ENCODE measurements at regions not wholly inside any gene's neighbourhood (a gene's known extent, or its start where the extent isn't known, plus 50 kb on each side); places are given as distances from the start of the nearest gene placed in this dataset.

GRCh38 chr2:39515897-39516346 is 78.8 kb upstream of the MAP4K3 start:
- Histone ChIP-seq H3K23ac (ENCODE audit: low read depth, low read length, poor library complexity) (no peak overlapping the region), H3K4me2 (ENCODE audit: insufficient read depth, low read length, poor library complexity, severe bottlenecking) (no peak overlapping the region), H2BK5ac (ENCODE audit: low read length) (no peak overlapping the region), H3K14ac (ENCODE audit: low read length) (no peak overlapping the region), H3K27ac (replicated peaks; ENCODE audit: low read length) (no peak overlapping the region), H3K4me3 (ENCODE audit: low read length in 2 of 2) (no peak overlapping the region), H3K18ac (ENCODE audit: low read length) (no peak overlapping the region), H3K27me3 (ENCODE audit: control insufficient read depth in 3 of 3, insufficient read depth in 3 of 3, low read depth in 1 of 3, low read length in 3 of 3) (no peaks in the 10 kb centered on the region), H4K8ac (ENCODE audit: low read depth, low read length) (no peak overlapping the region), H4K91ac (ENCODE audit: low read depth, low read length, poor library complexity) (no peak overlapping the region), H2BK12ac (ENCODE audit: low read length) (no peak overlapping the region), H3K4me1 (ENCODE audit: control insufficient read depth in 2 of 2, insufficient read depth in 1 of 2, low read depth in 1 of 2, low read length in 2 of 2) (peaks cover 23 to 59% of the 10 kb centered on the region in 2 donors), H2BK15ac (ENCODE audit: low read length) (no peak overlapping the region), H2AFZ (ENCODE audit: low read length) (peak overlapping the region; percentile 66), H3K9me3 (replicated peaks in 1 of 2; ENCODE audit: control insufficient read depth in 2 of 2, insufficient read depth in 1 of 2, low read depth in 1 of 2, low read length in 2 of 2) (peaks cover 0 to 19% of the 10 kb centered on the region in 2 donors), H3K9ac (ENCODE audit: low read depth, low read length, poor library complexity) (no peak overlapping the region), H3K4ac (ENCODE audit: low read length) (no peak overlapping the region), H3K79me1 (ENCODE audit: low read depth, low read length) (no peaks in the 10 kb centered on the region), H2BK120ac (ENCODE audit: low read depth, low read length) (no peak overlapping the region), H2AK5ac (ENCODE audit: low read depth, low read length) (no peak overlapping the region), H3K36me3 (replicated peaks in 1 of 2; ENCODE audit: control insufficient read depth in 2 of 2, insufficient read depth in 2 of 2, low read length in 2 of 2) (peaks cover 0 to 7% of the 10 kb centered on the region in 2 donors)
- WGBS, 2 donors (ENCODE audit: extremely low coverage in 2 of 2, insufficient read length in 2 of 2, insufficient replicate concordance in 1 of 2), result no CpG with 5 or more reads among the region's 6 CpGs
- DNase-seq (ENCODE audit: low spot score), result no peak

DNA sequence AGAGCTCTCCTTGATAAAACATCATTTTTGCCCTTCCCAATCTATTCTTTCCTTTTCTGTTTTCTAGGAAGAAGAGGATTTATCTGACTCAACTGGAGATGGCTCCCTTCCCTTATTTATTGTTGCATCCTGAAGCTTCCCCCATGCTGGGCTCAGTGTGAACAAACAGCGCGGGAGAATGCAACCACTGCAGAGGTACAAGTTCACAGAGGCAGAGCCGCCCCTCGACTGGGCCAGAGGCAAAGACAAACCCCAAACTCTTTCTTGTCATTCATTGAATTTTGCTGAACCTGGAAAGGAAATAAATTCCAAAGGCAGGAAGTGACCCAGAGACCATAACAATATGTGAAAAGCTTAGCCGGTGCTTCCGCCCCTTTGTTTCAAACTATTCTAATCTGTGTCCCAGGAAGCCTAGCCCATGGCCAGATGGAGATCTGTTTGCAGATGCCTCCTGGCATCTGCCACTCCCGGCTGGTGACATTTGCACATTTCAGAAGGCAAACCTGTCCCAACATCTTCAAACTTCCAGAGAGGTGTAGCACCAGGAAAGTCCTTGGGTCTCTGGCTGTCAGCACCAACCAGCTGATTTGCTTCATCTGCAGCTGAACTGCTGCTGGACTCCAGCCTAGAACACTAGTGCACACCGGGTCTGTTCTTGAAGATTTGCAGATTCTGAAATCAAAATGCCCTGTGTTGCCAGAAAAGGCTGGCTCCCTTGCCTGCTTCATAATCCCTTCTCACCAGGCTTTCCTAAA is 79.4 kb upstream of the MAP4K3 start:
- H2AK5ac ChIP-seq (ENCODE audit: low read depth, low read length), result no peak overlapping the region
- no peaks in the 10 kb centered on the region for H3K27me3 ChIP-seq (ENCODE audit: control insufficient read depth in 3 of 3, insufficient read depth in 3 of 3, low read depth in 1 of 3, low read length in 3 of 3)
- peaks cover 2 to 25% of the 10 kb centered on the region in 2 donors for H3K9me3 ChIP-seq (replicated peaks in 1 of 2; ENCODE audit: control insufficient read depth in 2 of 2, insufficient read depth in 1 of 2, low read depth in 1 of 2, low read length in 2 of 2)
- no peak overlapping the region for H3K4me2 ChIP-seq (ENCODE audit: insufficient read depth, low read length, poor library complexity, severe bottlenecking)
- H3K79me1 ChIP-seq (ENCODE audit: low read depth, low read length), result no peaks in the 10 kb centered on the region
- H3K14ac ChIP-seq (ENCODE audit: low read length), result no peak overlapping the region
- no peak overlapping the region for H3K9ac ChIP-seq (ENCODE audit: low read depth, low read length, poor library complexity)
- H2BK12ac ChIP-seq (ENCODE audit: low read length), result no peak overlapping the region
- H2BK15ac ChIP-seq (ENCODE audit: low read length), result no peak overlapping the region
- peak overlapping the region; percentile 66 for H2AFZ ChIP-seq (ENCODE audit: low read length)
- no peak overlapping the region for H4K8ac ChIP-seq (ENCODE audit: low read depth, low read length)
- H3K4me1 ChIP-seq (ENCODE audit: control insufficient read depth in 2 of 2, insufficient read depth in 1 of 2, low read depth in 1 of 2, low read length in 2 of 2), result peaks cover 20 to 53% of the 10 kb centered on the region in 2 donors
- H3K27ac ChIP-seq (replicated peaks; ENCODE audit: low read length), result no peak overlapping the region
- DNase-seq (ENCODE audit: low spot score), result no peak
- H2BK120ac ChIP-seq (ENCODE audit: low read depth, low read length), result no peak overlapping the region
- no peak overlapping the region for H3K23ac ChIP-seq (ENCODE audit: low read depth, low read length, poor library complexity)
- H2BK5ac ChIP-seq (ENCODE audit: low read length), result no peak overlapping the region
- WGBS, 2 donors (ENCODE audit: extremely low coverage in 2 of 2, insufficient read length in 2 of 2, insufficient replicate concordance in 1 of 2), result no CpG with 5 or more reads among the region's 8 CpGs
- H3K4me3 ChIP-seq (ENCODE audit: low read length in 2 of 2), result no peak overlapping the region
- no peak overlapping the region for H3K18ac ChIP-seq (ENCODE audit: low read length)
- no peak overlapping the region for H3K4ac ChIP-seq (ENCODE audit: low read length)
- peaks cover 0 to 7% of the 10 kb centered on the region in 2 donors for H3K36me3 ChIP-seq (replicated peaks in 1 of 2; ENCODE audit: control insufficient read depth in 2 of 2, insufficient read depth in 2 of 2, low read length in 2 of 2)
- no peak overlapping the region for H4K91ac ChIP-seq (ENCODE audit: low read depth, low read length, poor library complexity)

- peak overlapping the region; percentile 66 for H2AFZ ChIP-seq (ENCODE audit: low read length)
- no peak overlapping the region for H2BK15ac ChIP-seq (ENCODE audit: low read length)
- no peak overlapping the region for H3K27ac ChIP-seq (replicated peaks; ENCODE audit: low read length)
- no peak overlapping the region for H3K23ac ChIP-seq (ENCODE audit: low read depth, low read length, poor library complexity)
- H3K4me2 ChIP-seq (ENCODE audit: insufficient read depth, low read length, poor library complexity, severe bottlenecking), result no peak overlapping the region
- H2AK5ac ChIP-seq (ENCODE audit: low read depth, low read length), result no peak overlapping the region
- no peak overlapping the region for H4K91ac ChIP-seq (ENCODE audit: low read depth, low read length, poor library complexity)
- DNase-seq (ENCODE audit: low spot score), result no peak
- H2BK120ac ChIP-seq (ENCODE audit: low read depth, low read length), result no peak overlapping the region
- no peak overlapping the region for H2BK5ac ChIP-seq (ENCODE audit: low read length)
- peaks cover 0 to 7% of the 10 kb centered on the region in 2 donors for H3K36me3 ChIP-seq (replicated peaks in 1 of 2; ENCODE audit: control insufficient read depth in 2 of 2, insufficient read depth in 2 of 2, low read length in 2 of 2)
- H2BK12ac ChIP-seq (ENCODE audit: low read length), result no peak overlapping the region
- no peak overlapping the region for H4K8ac ChIP-seq (ENCODE audit: low read depth, low read length)
- no peak overlapping the region for H3K14ac ChIP-seq (ENCODE audit: low read length)
- H3K4me1 ChIP-seq (ENCODE audit: control insufficient read depth in 2 of 2, insufficient read depth in 1 of 2, low read depth in 1 of 2, low read length in 2 of 2), result peaks cover 17 to 49% of the 10 kb centered on the region in 2 donors
- no peaks in the 10 kb centered on the region for H3K79me1 ChIP-seq (ENCODE audit: low read depth, low read length)
- H3K9ac ChIP-seq (ENCODE audit: low read depth, low read length, poor library complexity), result no peak overlapping the region
- no peak overlapping the region for H3K4me3 ChIP-seq (ENCODE audit: low read length in 2 of 2)
- no peak overlapping the region for H3K4ac ChIP-seq (ENCODE audit: low read length)
- H3K9me3 ChIP-seq (replicated peaks in 1 of 2; ENCODE audit: control insufficient read depth in 2 of 2, insufficient read depth in 1 of 2, low read depth in 1 of 2, low read length in 2 of 2), result peaks cover 5 to 30% of the 10 kb centered on the region in 2 donors
- no peak overlapping the region for H3K18ac ChIP-seq (ENCODE audit: low read length)
- no peaks in the 10 kb centered on the region for H3K27me3 ChIP-seq (ENCODE audit: control insufficient read depth in 3 of 3, insufficient read depth in 3 of 3, low read depth in 1 of 3, low read length in 3 of 3)
- WGBS, 2 donors (ENCODE audit: extremely low coverage in 2 of 2, insufficient read length in 2 of 2, insufficient replicate concordance in 1 of 2), result no CpG with 5 or more reads among the region's 2 CpGs
These were observed 80.0 kb upstream of the MAP4K3 start for GRCh38 chr2:39517102-39517436.

DNA sequence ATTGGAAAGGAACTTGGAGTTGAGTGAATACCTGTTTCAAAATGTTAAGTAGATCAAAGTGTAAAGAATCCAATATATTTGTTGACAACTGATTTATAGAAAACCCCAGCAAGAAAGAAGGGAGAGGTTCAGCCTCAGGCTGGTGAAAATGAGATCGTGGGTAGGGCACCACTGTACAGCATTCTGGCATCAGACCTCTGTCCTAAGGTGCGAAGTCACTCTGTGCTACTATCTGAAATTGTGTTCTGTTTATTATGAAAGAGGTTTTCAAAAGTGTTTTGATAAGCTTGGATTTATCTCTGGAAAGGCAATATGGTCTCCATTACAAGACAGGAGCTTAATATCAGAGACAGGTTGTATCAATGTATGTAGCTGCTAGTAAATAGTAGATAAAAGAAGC is 80.5 kb upstream of the MAP4K3 start:
- H2AFZ ChIP-seq (ENCODE audit: low read length), result no peak overlapping the region
- WGBS, 2 donors (ENCODE audit: extremely low coverage in 2 of 2, insufficient read length in 2 of 2, insufficient replicate concordance in 1 of 2), result no CpG with 5 or more reads among the region's 2 CpGs
- H3K4me3 ChIP-seq (ENCODE audit: low read length in 2 of 2), result no peak overlapping the region

More for the DNA sequence above, 80.5 kb upstream of the MAP4K3 start:
- no peak overlapping the region for H2BK15ac ChIP-seq (ENCODE audit: low read length)
- H4K91ac ChIP-seq (ENCODE audit: low read depth, low read length, poor library complexity), result no peak overlapping the region
- H4K8ac ChIP-seq (ENCODE audit: low read depth, low read length), result no peak overlapping the region
- no peak overlapping the region for H2BK120ac ChIP-seq (ENCODE audit: low read depth, low read length)
- no peak overlapping the region for H3K27ac ChIP-seq (replicated peaks; ENCODE audit: low read length)
- no peak overlapping the region for H3K18ac ChIP-seq (ENCODE audit: low read length)
- no peak overlapping the region for H2BK5ac ChIP-seq (ENCODE audit: low read length)
- no peak overlapping the region for H2AK5ac ChIP-seq (ENCODE audit: low read depth, low read length)
- peaks cover 12 to 45% of the 10 kb centered on the region in 2 donors for H3K4me1 ChIP-seq (ENCODE audit: control insufficient read depth in 2 of 2, insufficient read depth in 1 of 2, low read depth in 1 of 2, low read length in 2 of 2)
- no peak overlapping the region for H3K4ac ChIP-seq (ENCODE audit: low read length)
- no peak overlapping the region for H3K14ac ChIP-seq (ENCODE audit: low read length)
- H3K36me3 ChIP-seq (replicated peaks in 1 of 2; ENCODE audit: control insufficient read depth in 2 of 2, insufficient read depth in 2 of 2, low read length in 2 of 2), result peaks cover 0 to 7% of the 10 kb centered on the region in 2 donors
- no peaks in the 10 kb centered on the region for H3K27me3 ChIP-seq (ENCODE audit: control insufficient read depth in 3 of 3, insufficient read depth in 3 of 3, low read depth in 1 of 3, low read length in 3 of 3)
- no peaks in the 10 kb centered on the region for H3K79me1 ChIP-seq (ENCODE audit: low read depth, low read length)
- H3K4me2 ChIP-seq (ENCODE audit: insufficient read depth, low read length, poor library complexity, severe bottlenecking), result no peak overlapping the region
- H3K23ac ChIP-seq (ENCODE audit: low read depth, low read length, poor library complexity), result no peak overlapping the region
- no peak overlapping the region for H3K9ac ChIP-seq (ENCODE audit: low read depth, low read length, poor library complexity)
- H3K9me3 ChIP-seq (replicated peaks in 1 of 2; ENCODE audit: control insufficient read depth in 2 of 2, insufficient read depth in 1 of 2, low read depth in 1 of 2, low read length in 2 of 2), result peaks cover 5 to 36% of the 10 kb centered on the region in 2 donors
- no peak overlapping the region for H2BK12ac ChIP-seq (ENCODE audit: low read length)
- DNase-seq (ENCODE audit: low spot score), result no peak
